ENCODE measurements at regions not wholly inside any gene's neighbourhood (a gene's known extent, or its start where the extent isn't known, plus 50 kb on each side); places are given as distances from the start of the nearest gene placed in this dataset.
A peak's percentile ranks its signal among the peaks of the same experiment; 100 is the strongest.

DNA sequence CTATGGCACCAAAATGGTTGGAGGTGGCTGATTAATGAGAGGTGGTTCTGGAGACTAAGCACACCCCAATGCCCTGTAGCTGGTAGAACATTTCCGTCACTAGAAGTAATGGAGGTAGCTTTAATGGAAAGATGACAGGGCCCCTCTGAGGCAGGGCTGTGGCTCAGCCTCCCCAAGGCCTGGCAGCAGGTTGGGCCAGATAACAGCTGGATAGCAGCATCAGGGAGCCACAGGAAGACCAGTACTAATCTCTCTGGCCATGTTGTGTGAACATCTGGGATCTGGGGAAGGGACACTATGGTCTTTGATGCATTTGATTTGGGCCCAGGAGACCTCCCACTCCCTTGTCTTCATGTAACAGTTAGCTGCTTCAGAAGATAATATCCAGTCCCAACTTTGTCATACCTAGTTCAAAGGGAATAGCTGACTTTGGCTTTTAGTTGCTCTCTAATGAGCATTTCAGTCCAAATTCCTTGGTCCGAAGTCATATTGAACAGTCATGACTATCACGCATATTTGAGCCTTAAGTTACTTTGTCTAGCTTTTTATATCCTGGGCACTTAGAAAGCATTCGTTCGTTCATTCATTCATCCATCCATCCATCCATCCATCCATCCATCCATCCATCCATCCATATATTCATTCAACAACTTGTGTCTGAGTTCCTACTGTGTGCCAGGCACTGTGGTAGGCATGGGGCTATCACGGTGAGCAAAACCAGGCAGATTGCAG, 53.0 kb upstream of the LMO2 start (continued):
- TF ChIP-seq, protein P1, sequence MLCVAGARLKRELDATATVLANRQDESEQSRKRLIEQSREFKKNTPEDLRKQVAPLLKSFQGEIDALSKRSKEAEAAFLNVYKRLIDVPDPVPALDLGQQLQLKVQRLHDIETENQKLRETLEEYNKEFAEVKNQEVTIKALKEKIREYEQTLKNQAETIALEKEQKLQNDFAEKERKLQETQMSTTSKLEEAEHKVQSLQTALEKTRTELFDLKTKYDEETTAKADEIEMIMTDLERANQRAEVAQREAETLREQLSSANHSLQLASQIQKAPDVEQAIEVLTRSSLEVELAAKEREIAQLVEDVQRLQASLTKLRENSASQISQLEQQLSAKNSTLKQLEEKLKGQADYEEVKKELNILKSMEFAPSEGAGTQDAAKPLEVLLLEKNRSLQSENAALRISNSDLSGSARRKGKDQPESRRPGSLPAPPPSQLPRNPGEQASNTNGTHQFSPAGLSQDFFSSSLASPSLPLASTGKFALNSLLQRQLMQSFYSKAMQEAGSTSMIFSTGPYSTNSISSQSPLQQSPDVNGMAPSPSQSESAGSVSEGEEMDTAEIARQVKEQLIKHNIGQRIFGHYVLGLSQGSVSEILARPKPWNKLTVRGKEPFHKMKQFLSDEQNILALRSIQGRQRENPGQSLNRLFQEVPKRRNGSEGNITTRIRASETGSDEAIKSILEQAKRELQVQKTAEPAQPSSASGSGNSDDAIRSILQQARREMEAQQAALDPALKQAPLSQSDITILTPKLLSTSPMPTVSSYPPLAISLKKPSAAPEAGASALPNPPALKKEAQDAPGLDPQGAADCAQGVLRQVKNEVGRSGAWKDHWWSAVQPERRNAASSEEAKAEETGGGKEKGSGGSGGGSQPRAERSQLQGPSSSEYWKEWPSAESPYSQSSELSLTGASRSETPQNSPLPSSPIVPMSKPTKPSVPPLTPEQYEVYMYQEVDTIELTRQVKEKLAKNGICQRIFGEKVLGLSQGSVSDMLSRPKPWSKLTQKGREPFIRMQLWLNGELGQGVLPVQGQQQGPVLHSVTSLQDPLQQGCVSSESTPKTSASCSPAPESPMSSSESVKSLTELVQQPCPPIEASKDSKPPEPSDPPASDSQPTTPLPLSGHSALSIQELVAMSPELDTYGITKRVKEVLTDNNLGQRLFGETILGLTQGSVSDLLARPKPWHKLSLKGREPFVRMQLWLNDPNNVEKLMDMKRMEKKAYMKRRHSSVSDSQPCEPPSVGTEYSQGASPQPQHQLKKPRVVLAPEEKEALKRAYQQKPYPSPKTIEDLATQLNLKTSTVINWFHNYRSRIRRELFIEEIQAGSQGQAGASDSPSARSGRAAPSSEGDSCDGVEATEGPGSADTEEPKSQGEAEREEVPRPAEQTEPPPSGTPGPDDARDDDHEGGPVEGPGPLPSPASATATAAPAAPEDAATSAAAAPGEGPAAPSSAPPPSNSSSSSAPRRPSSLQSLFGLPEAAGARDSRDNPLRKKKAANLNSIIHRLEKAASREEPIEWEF (CRISPR knock-in tag; IDR thresholded peaks at IDR 0.05): peak; percentile 70; the same call in 1 of the 2 replicates
- TF ChIP-seq MAZ (CRISPR knock-in tag; conservative IDR thresholded peaks at IDR 0.05 in 1 of 2, IDR thresholded peaks at IDR 0.05 in 1 of 2): peak; percentile 67 to 91
- no peak for TF ChIP-seq NRF1 (conservative IDR thresholded peaks at IDR 0.05 in 1 of 2, IDR thresholded peaks at IDR 0.05 in 1 of 2)
- TF ChIP-seq PHF20 (IDR thresholded peaks at IDR 0.05; ENCODE audit: partially characterized antibody): no peak
- TF ChIP-seq SRSF1 (IDR thresholded peaks at IDR 0.05; ENCODE audit: low read depth, low read length): no peak
- TF ChIP-seq RBM39 (optimal IDR thresholded peaks at IDR 0.05; ENCODE audit: low read depth, low read length): no peak
- TF ChIP-seq POU5F1 (IDR thresholded peaks at IDR 0.05; ENCODE audit: borderline replicate concordance, low read depth, low read length, partially characterized antibody): no peak
- no peak for TF ChIP-seq MTF1 (CRISPR knock-in tag; IDR thresholded peaks at IDR 0.05; ENCODE audit: borderline replicate concordance)
- TF ChIP-seq KLF6 (CRISPR knock-in tag; IDR thresholded peaks at IDR 0.05; ENCODE audit: borderline replicate concordance): peak; percentile 86; the same call in 1 of the 2 replicates
- peak; percentile 96 for TF ChIP-seq ZNF197 (CRISPR knock-in tag; IDR thresholded peaks at IDR 0.05; ENCODE audit: low read depth)
- TF ChIP-seq SMARCA5 (IDR thresholded peaks at IDR 0.05): peak; percentile 89
- TF ChIP-seq, protein P2, sequence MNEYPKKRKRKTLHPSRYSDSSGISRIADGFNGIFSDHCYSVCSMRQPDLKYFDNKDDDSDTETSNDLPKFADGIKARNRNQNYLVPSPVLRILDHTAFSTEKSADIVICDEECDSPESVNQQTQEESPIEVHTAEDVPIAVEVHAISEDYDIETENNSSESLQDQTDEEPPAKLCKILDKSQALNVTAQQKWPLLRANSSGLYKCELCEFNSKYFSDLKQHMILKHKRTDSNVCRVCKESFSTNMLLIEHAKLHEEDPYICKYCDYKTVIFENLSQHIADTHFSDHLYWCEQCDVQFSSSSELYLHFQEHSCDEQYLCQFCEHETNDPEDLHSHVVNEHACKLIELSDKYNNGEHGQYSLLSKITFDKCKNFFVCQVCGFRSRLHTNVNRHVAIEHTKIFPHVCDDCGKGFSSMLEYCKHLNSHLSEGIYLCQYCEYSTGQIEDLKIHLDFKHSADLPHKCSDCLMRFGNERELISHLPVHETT (CRISPR knock-in tag; conservative IDR thresholded peaks at IDR 0.05 in 1 of 2, IDR thresholded peaks at IDR 0.05 in 1 of 2): peak in 1 of 2 experiments; percentile 96; a peak in 2 of 4 replicates
- TF ChIP-seq PHF21A (IDR thresholded peaks at IDR 0.05; ENCODE audit: borderline replicate concordance, low read depth): peak; percentile 82; the same call in 1 of the 2 replicates
- TF ChIP-seq NBN (IDR thresholded peaks at IDR 0.05; ENCODE audit: low read depth): peak; percentile 97; the same call in 1 of the 2 replicates
- 0 out of 2 replicates have a peak, but pooled peaks have one; percentile 54 for TF ChIP-seq KLF13 (tag; IDR thresholded peaks at IDR 0.05; ENCODE audit: borderline replicate concordance, low read depth)
- TF ChIP-seq NFE2L1 (tag; IDR thresholded peaks at IDR 0.05; ENCODE audit: borderline replicate concordance, low read depth): 0 out of 2 replicates have a peak, but pooled peaks have one; percentile 2
- peak; percentile 99 for TF ChIP-seq DMBX1 (CRISPR knock-in tag; IDR thresholded peaks at IDR 0.05; ENCODE audit: borderline replicate concordance)
- TF ChIP-seq HNRNPK (IDR thresholded peaks at IDR 0.05; ENCODE audit: low read depth, low read length, poor library complexity, severe bottlenecking): no peak
- TF ChIP-seq TEAD1 (CRISPR knock-in tag; IDR thresholded peaks at IDR 0.05): peak; percentile 72 to 88; a peak in 3 of 4 replicates
- no peak for TF ChIP-seq SAP30 (IDR thresholded peaks at IDR 0.05; ENCODE audit: borderline replicate concordance, insufficient read depth, low read depth, low read length, poor library complexity, severe bottlenecking)

All from K562 (cell line).